IPS-15b (cell line): ENCODE measurements at regions not wholly inside any gene's neighbourhood (a gene's known extent, or its start where the extent isn't known, plus 50 kb on each side); places are given as distances from the start of the nearest gene placed in this dataset.
"Not testable (repeated sequence)": the region's sequence is repeated elsewhere in the genome, so short reads cannot be mapped to it uniquely, and the experiment has no call there.

Source experiments
- H3K27me3 ChIP-seq: one replicate; pipeline ENCODE4 v1.6.1; 2013; ENCODE audit warnings: low read length; ENCODE audit not compliant: control insufficient read depth, insufficient read depth
- H3K36me3 ChIP-seq: one replicate; pipeline ENCODE4 v1.6.1; 2013; ENCODE audit warnings: low read length; ENCODE audit not compliant: control insufficient read depth, insufficient read depth
- H3K4me1 ChIP-seq: one replicate; pipeline ENCODE4 v1.6.1; 2013; ENCODE audit warnings: mild to moderate bottlenecking, low read length; ENCODE audit not compliant: control insufficient read depth, insufficient read depth
- H3K4me3 ChIP-seq: one replicate; pipeline ENCODE4 v1.5.1; 2013; ENCODE audit warnings: low read depth, low read length
- H3K9ac ChIP-seq: one replicate; pipeline ENCODE4 v1.6.1; 2013; ENCODE audit warnings: low read depth, mild to moderate bottlenecking, low read length
- H3K9me3 ChIP-seq: one replicate; pipeline ENCODE4 v1.6.1; 2013; ENCODE audit warnings: mild to moderate bottlenecking, low read length; ENCODE audit not compliant: control insufficient read depth, insufficient read depth

- Histone ChIP-seq H3K4me1 (no peaks in the 10 kb centered on the region), H3K9ac (no peak overlapping the region), H3K9me3 (no peaks in the 10 kb centered on the region), H3K36me3 (no peaks in the 10 kb centered on the region), H3K27me3 (no peaks in the 10 kb centered on the region), H3K4me3 (no peak overlapping the region)
These were observed 91.4 kb upstream of the ZNF462 start for GRCh38 chr9:106771608-106772007.

- Histone ChIP-seq H3K9me3 (no peaks in the 10 kb centered on the region), H3K4me3 (no peak overlapping the region), H3K9ac (no peak overlapping the region), H3K27me3 (no peaks in the 10 kb centered on the region), H3K36me3 (no peaks in the 10 kb centered on the region), H3K4me1 (no peaks in the 10 kb centered on the region)
These were observed 90.3 kb upstream of the ZNF462 start for GRCh38 chr9:106772523-106773290.

- H3K27me3 ChIP-seq, result no peaks in the 10 kb centered on the region
- no peaks in the 10 kb centered on the region for H3K4me1 ChIP-seq
- H3K4me3 ChIP-seq, result no peak overlapping the region
- H3K9ac ChIP-seq, result no peak overlapping the region
- no peaks in the 10 kb centered on the region for H3K9me3 ChIP-seq
- no peaks in the 10 kb centered on the region for H3K36me3 ChIP-seq
These were observed 89.2 kb upstream of the ZNF462 start for GRCh38 chr9:106773750-106774149.

- H3K36me3 ChIP-seq, result no peaks in the 10 kb centered on the region
- no peaks in the 10 kb centered on the region for H3K4me1 ChIP-seq
- H3K27me3 ChIP-seq, result no peaks in the 10 kb centered on the region
- H3K9ac ChIP-seq, result no peak overlapping the region
- no peak overlapping the region for H3K4me3 ChIP-seq
- H3K9me3 ChIP-seq, result no peaks in the 10 kb centered on the region
These were observed 87.0 kb upstream of the ZNF462 start for GRCh38 chr9:106775960-106776359.

- H3K4me3 ChIP-seq, result no peak overlapping the region
- no peak overlapping the region for H3K9ac ChIP-seq
- H3K36me3 ChIP-seq, result no peaks in the 10 kb centered on the region
- H3K27me3 ChIP-seq, result no peaks in the 10 kb centered on the region
- no peaks in the 10 kb centered on the region for H3K4me1 ChIP-seq
- no peaks in the 10 kb centered on the region for H3K9me3 ChIP-seq
These were observed 83.2 kb upstream of the ZNF462 start for GRCh38 chr9:106779796-106780195.

GRCh38 chr9:106783121-106783520 lies 79.8 kb upstream of the ZNF462 start:
- H3K4me3 ChIP-seq, result no peak overlapping the region

GRCh38 chr9:106784076-106784475 lies 78.9 kb upstream of the ZNF462 start:
- H3K9me3 ChIP-seq, result no peaks in the 10 kb centered on the region
- H3K27me3 ChIP-seq, result no peaks in the 10 kb centered on the region
- H3K36me3 ChIP-seq, result no peaks in the 10 kb centered on the region
- no peak overlapping the region for H3K4me3 ChIP-seq
- no peak overlapping the region for H3K9ac ChIP-seq
- H3K4me1 ChIP-seq, result no peaks in the 10 kb centered on the region

More at GRCh38 chr9:106783121-106783520, 79.8 kb upstream of the ZNF462 start:
- Histone ChIP-seq H3K27me3 (no peaks in the 10 kb centered on the region), H3K9ac (no peak overlapping the region), H3K36me3 (no peaks in the 10 kb centered on the region), H3K4me1 (no peaks in the 10 kb centered on the region), H3K9me3 (no peaks in the 10 kb centered on the region)

GRCh38 chr9:106785200-106785599 lies 77.8 kb upstream of the ZNF462 start:
- Histone ChIP-seq H3K4me1 (no peaks in the 10 kb centered on the region), H3K4me3 (no peak overlapping the region), H3K27me3 (no peaks in the 10 kb centered on the region), H3K36me3 (no peaks in the 10 kb centered on the region), H3K9me3 (no peaks in the 10 kb centered on the region), H3K9ac (no peak overlapping the region)

GRCh38 chr9:106788021-106788420 lies 74.9 kb upstream of the ZNF462 start:
- not testable (repeated sequence) for H3K4me3 ChIP-seq, H3K4me1 ChIP-seq, H3K27me3 ChIP-seq, H3K9me3 ChIP-seq, H3K36me3 ChIP-seq, H3K9ac ChIP-seq

GRCh38 chr9:106795031-106795430 lies 67.9 kb upstream of the ZNF462 start:
- Histone ChIP-seq H3K27me3 (no peaks in the 10 kb centered on the region), H3K9ac (no peak overlapping the region), H3K9me3 (no peaks in the 10 kb centered on the region), H3K36me3 (no peaks in the 10 kb centered on the region), H3K4me3 (no peak overlapping the region), H3K4me1 (no peaks in the 10 kb centered on the region)

GRCh38 chr9:106796771-106797170 lies 66.2 kb upstream of the ZNF462 start:
- Histone ChIP-seq H3K4me3 (no peak overlapping the region), H3K9ac (no peak overlapping the region), H3K36me3 (no peaks in the 10 kb centered on the region), H3K4me1 (no peaks in the 10 kb centered on the region), H3K9me3 (no peaks in the 10 kb centered on the region), H3K27me3 (no peaks in the 10 kb centered on the region)

- Histone ChIP-seq H3K36me3 (no peaks in the 10 kb centered on the region), H3K9me3 (no peaks in the 10 kb centered on the region), H3K4me3 (no peak overlapping the region), H3K9ac (no peak overlapping the region), H3K27me3 (no peaks in the 10 kb centered on the region), H3K4me1 (no peaks in the 10 kb centered on the region)
These were observed 65.7 kb upstream of the ZNF462 start for GRCh38 chr9:106797299-106797698.
